Dermis microvascular lymphatic vessel endothelial cell (primary cell): ENCODE measurements at regions not wholly inside any gene's neighbourhood (a gene's known extent, or its start where the extent isn't known, plus 50 kb on each side); places are given as distances from the start of the nearest gene placed in this dataset.
A peak's percentile ranks its signal among the peaks of the same experiment; 100 is the strongest.

Experiments used
- DNase-seq, 2 donors: peaks; one replicate each; pipeline versions ENCODE4 v3.0.0 to v3.0.0-alpha.2; 2010; ENCODE audit warnings: low read depth in 2 of 2

DNA sequence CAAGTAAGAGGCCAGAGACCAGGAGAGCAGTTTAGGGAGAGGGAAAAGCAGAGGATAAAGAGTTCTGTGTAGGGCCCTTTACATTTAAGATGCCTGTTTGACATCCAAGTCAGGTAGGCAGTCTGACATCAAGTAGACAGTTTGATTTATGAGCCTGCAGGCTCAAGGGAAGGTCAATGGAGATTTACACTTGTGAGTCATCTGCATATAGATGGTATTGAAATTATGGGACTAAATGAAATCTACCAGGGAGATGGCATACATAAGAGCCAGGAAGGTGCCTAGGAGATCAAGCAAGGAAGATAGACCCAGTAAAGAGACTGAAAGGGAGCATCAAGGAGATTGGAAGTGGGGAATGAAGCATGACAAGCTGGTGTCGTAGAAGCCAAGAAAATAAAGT, 212.4 kb upstream of the PKDCC start:
- DNase-seq = no peak

DNA sequence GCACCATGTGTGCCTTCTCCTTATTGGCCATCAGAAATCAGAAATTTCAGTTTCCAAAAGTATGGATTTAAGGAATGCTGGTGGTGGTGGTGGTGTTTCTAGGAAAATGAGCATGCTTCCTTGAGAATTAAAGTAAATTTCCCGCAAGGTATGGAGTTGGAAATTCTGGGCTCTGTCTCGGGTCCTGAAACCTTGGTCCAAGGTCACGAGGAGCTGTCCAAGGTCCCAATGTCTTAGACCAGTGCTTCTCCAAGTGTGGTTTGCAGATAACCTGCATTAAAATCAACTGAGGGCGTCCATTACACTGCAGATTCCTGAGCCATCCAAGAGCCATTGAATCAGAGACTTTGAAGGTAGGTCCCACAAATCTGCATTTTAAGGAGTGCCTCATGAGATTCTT, 210.9 kb upstream of the PKDCC start:
- peak in 1 of 2 donors; percentile 49 for DNase-seq

DNA sequence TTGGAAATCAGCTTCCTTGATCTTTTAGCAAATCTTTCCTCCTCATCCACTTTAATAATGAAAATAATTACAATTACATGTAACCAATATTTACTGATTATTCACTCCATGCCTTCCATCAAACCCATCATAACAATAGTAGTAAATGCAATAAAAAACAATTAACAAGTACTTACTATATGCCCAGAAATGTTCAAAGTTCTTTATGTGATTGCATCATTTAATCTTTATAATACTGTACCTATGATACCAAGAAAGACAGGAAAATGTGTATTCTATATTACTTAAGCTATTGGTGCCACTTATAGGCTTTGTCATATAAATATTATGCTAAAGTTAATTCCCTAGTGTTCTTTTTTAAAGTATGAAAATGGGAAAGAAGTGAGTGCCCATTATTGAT, 210.2 kb upstream of the PKDCC start:
- no peak for DNase-seq

DNA sequence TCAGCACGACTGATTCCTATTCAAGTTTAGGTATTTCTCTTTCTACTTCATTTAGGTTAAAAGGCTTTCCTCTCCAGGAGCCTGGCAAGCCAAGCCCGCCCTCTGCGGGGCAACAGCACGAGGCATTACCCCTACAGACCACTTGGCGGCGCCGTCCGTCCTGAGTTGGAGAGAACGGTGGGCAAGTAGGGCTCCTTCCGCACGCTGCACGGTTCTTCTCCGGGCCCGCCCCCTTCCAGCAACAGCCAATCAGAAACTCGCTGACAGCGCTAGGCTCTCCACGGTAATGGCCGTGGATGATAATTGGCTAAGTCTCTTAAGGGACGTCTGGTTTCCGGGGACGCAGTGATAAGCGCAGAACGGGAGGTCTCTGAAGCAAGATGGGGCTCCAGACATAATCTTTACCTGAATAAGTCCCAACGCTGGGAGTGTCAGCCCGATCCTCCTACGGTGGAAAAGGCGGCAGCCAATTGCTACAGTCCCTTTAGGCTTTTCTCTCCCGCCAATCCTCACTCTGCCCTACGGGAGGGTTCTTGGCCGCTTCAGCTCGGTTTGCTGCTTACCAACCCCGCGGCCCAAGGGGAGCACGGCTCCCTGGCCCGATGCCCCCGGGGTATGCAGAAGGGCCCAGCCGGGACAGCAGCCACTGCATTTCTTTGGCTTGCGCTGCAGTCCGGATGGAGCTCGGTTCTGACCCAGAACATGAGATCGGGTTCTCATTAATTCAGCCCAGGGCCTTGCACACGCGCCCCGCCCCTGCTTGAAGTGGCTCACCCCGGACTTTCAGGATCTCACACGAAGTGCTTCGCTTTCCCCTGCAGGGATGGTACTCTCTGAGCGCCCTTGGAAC, 206.9 kb upstream of the PKDCC start:
- DNase-seq = peak; percentile 75 to 83

DNA sequence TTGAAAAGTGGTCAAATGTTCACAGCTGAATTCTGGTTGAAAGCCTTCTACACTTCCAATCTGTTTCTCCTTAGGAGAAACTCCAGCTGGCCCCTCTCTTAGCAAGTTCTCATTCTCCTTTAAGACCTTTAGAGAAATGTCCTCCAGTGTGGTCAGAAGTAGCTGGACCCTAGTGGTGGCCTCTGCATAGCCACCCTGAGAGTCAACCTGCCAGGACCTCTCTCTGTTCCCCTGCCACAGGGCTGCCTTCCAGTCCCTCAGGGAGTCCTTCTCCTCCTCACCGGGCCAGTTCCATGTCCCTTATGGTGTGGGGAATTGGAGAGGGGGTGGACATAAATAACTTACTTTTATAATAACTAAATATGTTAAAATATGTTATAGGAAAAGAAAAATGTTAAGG, 200.9 kb upstream of the PKDCC start:
- DNase-seq = no peak

DNA sequence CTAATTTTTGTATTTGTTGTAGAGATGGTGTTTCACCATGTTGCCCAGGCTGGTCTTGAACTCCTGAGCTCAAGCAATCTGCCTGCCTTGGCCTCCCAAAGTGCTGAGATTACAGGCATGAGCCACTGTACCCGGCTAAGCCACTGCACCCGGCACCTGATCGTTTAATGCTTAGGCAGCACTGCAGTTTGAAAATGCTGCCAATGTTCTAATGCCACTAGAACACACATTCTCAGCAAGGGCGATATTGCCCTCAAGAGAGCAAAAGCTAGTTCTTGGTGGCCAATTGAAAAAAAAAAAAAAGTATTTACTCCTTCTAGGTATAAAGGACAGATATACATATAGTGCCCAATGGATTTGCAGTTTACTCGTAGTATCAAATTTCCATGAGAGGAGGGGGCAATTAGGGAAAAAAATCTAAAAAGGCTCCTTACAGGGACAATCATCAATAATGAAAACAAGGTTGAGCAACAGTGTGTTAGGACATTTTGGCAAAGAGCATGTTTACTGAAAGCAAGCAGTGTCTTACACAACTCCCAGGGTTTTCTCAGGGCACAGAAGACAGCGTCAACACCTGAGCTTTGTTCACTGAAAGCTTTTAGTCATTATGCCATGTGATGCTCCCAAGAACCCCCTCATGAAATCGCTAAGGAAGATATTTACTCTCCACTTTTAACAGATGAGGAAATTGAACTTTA, 199.9 kb upstream of the PKDCC start:
- DNase-seq = no peak

DNA sequence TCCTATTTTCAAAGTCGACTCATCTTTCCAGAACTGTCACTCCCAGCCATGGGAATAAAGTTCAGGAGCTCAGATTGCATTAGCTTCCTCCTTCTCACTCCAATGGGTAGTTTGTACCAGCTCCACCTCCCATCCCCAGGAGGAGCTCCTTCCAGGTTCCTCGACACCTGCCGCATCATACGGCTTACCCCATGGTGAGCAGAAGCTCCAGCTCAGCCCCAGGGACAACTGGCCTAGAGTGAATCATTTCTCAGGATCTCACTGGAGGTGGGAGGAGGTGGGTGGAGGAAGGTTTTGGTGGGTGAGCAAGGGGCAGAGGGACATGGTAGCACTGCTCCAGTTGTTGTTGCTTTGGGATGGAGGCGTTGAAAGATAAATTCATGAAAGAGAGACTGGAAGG, 196.3 kb upstream of the PKDCC start:
- no peak for DNase-seq

DNA sequence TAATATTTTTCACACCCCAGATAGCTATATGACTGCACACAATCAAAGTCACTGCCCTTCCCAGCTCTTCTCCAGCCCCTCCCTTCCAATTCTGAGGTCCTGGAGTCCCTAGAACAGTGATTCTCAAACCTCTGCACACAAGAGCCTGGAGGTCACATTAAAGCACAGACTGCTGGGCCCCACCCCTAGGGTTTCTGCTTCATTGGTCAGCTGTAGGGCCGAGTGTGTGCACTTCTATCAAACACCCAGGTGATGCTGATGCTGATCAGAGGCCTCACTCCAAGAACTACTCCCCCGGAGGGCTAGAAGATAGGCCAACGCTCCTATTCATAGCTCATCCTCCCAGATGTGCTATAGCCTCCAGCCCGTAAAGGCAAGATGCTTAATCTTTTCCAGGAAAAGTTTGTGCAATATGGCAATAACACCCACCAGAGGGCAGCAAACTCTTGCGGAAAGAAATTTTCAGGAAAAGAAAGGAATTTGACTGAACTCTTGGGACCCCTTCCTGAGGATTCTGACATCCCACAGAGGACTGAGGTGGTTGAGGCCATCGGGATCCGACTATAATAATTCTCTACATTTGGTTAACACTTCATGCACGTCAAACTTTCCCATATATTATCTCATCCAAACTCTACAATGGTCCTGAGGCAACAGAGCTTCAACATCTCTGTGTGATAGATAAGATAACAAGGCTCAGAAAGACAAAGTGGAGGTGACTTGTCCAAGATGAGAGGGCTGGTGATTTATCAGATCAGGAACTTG, 194.2 kb upstream of the PKDCC start:
- peak; percentile 12 to 46 for DNase-seq

DNA sequence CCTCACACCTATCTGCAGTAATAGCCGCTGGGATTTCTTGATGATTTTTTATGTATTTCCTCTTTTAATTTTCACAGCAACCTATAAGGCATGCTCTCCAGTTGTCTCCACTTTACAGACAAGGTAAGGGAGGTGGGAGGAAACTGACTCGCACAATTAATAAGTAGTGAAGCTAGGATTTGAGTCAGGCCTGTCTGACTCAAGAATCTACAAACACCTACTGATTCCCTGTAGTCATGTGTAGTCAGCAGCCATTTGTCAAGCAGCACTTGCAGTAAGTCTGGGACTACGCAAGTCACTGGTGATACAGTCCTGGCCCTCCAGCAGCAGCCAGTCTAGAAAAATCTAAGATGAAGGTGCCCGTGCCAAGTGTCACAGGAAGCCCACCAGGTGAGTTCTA, 193.6 kb upstream of the PKDCC start:
- no peak for DNase-seq

DNA sequence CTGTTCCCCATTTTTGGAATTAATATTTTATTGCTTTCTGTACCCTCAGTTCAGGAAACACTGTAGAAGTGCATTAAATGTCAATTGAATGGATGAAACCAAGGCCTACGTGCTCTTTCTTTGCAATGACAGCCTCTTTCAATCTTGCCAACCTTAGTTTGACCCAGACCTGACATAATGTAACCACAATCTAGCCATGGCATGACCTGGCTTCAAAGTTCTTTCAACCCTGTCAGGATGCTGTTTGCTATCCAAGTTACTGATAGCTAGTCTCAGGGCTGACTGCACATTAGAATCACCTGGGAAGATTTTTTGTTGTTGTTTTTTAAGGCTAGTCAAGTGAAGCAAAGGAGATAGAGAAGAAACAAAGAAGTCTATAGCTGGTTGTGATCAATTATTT, 190.9 kb upstream of the PKDCC start:
- no peak for DNase-seq

DNA sequence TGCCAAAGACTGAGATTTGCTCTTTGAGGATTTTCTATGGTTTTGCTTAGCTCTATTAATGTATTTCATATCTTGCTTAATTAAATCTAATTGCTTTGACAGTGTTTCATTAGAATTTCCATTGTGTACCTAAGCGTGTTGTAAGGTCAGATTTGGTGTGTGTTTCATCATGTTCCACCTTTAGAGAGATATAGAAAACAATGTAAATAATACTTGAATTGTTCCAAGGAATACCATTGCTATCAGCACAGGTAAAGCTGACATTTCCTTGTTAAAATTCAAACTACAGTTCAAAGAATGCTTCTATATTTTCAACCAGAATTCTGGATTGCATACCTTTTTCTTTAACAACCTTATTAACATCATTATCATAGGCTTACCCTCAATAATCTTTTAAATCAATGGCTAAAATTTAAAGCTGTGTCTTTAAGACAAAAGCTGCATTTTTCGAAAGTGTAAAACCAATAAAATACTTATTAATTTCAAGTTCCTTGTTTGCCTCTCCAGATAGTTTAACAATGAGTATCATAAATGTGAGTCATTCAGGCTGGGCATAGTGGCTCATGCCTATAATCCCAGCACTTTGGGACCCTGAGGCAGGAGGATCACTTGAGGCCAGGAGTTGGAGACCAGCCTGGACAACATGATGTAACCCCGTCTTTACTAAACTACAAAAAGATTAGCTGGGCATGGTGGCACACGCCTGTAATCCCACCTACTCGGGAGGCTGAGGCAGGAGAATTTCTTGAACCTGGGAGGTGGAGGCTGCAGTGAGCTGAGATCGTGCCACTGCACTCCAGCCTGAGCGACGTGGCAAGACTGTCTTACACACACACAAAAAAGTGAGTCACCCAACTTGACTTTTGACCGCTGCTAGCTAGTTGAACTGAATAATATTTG, 188.0 kb upstream of the PKDCC start:
- DNase-seq = no peak

DNA sequence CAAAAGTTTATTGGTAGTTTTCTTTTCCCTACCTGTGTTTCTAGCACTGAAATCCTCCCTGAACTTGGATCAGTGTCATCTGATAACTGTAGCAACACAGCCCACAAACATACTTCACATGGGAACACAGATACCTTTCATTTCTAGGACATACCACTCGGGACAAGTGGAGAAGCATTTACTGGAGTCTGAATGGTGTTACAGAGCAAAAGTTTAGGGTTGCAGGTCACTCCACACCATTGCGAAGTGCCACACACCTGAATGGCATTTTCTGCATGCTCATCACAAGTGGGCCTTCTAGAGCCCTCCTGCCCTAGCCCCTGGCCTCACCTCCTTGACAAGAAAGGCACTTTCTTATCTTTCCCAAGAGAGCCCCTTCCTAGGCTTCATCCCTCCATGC, 184.8 kb upstream of the PKDCC start:
- DNase-seq = no peak

DNA sequence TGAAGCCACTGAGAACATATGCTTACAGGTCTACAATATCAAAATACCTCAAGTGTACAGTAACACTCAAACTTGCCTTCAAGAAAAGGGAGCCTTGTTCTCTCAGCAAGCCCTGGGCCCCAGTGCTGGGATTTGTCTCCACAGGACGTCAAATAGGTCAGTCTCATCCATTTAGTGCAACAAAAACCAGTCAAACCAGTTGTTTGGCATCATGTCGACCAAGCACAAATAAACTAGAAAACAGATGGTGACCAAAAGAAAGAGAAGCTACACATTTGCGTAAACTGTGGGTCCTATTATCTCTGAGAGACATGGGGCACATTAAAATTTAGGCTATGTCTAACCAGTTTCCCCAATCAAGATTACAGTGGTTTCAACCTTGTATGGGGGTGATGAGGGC, 182.6 kb upstream of the PKDCC start:
- DNase-seq = no peak

DNA sequence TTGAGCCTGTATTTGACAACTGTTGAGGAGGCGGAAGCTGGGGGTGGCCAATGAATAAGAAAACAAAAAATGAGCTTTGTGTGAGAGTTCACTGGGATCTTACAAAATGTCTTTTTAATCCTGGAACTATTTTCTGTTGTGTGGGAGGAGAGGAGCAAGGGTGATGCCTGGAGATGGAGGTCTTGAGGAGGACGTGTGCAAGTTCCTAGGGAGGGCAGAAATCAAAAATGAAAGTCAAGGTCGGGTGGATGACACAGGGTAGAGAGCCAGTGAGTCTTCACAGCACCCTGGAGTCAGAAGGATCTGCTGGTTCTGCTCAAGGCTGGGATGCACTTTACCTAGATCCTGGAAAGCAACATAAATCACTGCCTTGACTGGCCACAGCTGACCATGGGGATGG, 180.3 kb upstream of the PKDCC start:
- no peak for DNase-seq

DNA sequence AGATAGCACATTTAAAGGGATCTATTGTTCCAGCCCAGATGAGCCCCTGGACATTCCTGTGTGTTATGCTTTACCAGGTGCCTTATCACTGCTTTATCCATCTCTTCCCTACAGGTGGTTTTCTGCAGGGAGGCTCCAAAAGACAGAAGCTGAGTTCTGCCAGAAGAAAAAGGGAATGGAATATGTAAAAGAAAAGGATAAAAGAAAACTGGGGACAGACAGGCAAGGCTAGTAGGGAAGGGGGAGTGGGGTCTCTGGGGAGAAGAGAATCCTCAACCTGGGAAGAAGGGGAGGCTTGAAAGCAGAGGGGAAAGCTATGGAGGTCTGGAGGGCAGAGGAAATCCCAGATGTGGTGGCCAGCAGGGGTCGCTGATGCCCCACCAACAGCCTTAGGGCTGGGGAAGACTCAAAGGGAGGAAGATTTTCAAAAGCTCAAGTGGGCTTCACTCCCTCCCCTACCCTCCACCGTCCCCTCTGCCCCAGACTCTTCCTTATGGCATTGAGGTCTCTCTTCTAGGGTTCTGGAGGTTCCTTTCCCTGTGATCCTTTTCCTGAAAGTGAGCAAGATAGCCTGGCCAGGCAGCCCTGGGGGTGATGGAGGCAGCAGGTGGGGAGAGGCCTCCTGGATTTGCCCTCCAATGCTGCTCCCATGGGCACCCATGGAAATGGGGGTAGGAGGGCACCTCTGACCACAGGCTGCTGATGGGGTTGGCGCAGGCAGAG, 178.1 kb upstream of the PKDCC start:
- DNase-seq = peak; percentile 25 to 59

DNA sequence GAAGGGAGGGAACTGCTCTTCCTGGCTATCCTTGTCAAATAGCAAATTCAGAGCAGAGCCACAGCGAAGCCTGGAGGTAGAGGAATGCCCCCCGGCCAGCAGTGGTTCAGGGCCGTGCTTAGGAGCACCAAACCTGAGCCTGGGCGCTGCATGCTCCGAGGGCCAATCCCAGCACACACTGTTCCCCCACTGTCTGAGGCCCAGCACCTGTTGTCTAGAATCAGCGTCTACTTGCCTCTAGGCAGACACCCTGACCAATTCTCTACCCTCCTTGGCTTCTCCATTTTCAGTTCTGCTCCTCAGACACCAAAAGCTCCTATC, 177.6 kb upstream of the PKDCC start:
- no peak for DNase-seq

DNA sequence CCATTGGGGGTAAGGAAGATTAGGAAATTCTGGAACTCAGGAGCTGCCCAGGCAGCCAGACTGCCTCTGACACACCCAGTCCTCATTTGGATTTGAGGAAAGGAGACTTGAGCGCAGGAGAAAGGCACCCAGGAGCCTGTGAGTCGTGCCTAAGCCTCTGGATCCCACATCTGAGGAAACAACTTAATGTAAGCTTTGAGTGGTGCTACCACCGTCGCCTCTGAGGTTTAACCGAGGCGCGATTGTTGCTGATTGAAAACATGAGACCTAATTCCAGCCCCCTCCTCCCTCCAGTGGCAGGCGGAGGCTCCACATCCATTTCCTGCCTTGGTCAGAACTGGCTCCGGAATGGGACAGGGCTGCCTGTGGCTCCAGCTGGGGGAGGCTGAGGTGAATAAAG, 176.7 kb upstream of the PKDCC start:
- DNase-seq = no peak

DNA sequence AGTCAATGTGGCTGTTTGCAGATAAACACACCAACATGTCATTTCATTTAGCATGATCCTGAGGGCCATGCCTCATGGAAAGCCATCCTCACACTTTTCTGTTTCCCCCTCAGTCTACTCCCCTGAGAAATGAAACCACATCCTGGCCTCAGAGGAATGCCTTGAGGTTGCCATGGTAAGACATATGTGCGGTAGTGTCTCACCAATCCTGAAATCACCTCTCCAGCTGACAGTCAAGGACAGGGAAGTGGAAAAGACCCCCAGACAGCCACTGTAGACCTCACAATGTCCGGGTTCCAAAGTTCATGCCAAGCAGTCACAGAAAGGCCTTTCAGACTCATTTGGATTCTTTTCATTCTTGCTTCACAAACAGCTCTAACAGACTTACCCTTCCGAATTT, 175.2 kb upstream of the PKDCC start:
- DNase-seq = no peak

DNA sequence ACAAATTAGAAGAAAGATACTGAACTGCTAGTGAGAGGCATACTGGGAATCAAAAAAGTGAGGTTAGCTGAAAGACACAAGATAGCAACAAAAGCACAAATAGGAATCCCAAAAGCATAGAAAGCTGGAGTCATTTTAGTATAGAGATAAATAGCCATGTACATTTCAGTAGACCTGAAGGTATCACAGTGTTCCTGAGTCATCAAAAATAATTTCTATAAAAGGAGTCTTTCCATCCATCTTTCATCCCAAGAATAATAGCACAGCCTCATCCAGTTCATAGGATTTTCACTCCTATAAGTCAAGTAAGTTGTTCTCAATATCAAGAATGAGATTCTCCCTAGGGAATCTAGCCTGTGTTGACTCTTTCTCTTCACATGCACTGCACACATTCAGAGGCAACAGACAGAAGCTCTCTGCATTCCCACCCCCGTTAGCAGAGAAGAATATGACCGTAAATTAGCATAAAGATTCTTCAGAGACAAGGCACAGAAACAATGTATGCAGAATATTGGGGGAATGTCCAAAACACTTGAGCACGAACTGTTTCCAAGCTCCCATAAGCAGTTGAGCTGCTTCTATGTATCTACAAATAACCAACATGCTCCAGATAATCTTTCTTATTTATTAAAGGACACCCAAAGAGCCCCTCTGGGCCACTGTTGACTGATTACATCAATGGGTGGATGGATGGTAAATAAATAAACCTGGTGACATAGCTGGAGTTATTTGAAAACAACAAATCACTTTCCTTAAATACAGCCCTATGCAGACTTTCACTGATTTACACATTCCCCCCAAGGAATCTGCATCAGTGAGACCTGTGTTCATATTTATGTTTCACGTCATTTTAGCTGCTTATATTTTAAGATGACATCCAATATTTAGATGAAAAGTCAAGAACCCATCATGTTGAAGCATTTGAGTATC, 174.5 kb upstream of the PKDCC start:
- no peak for DNase-seq
